ENCODE measurements at regions not wholly inside any gene's neighbourhood (a gene's known extent, or its start where the extent isn't known, plus 50 kb on each side); places are given as distances from the start of the nearest gene placed in this dataset.
"Not testable (repeated sequence)": the region's sequence is repeated elsewhere in the genome, so short reads cannot be mapped to it uniquely, and the experiment has no call there.

- intact Hi-C loops (cut with DNase I; ENCODE audit: low total_unique reads), result no loop called here
- 71 to 72% methylated on average over 4 of the region's 4 CpGs for WGBS, 2 donors
- DNase-seq (ENCODE audit: low spot score in 2 of 2), result no peak
- TF ChIP-seq CTCF (IDR thresholded peaks at IDR 0.05) (no peak), POLR2A (IDR thresholded peaks at IDR 0.05) (no peak)
- no peak overlapping the region for H3K4me3 ChIP-seq (ENCODE audit: low read depth, poor library complexity, severe bottlenecking)
These were observed 542.1 kb downstream of the XYLT1 start for GRCh38 chr16:16928532-16929109.

DNA sequence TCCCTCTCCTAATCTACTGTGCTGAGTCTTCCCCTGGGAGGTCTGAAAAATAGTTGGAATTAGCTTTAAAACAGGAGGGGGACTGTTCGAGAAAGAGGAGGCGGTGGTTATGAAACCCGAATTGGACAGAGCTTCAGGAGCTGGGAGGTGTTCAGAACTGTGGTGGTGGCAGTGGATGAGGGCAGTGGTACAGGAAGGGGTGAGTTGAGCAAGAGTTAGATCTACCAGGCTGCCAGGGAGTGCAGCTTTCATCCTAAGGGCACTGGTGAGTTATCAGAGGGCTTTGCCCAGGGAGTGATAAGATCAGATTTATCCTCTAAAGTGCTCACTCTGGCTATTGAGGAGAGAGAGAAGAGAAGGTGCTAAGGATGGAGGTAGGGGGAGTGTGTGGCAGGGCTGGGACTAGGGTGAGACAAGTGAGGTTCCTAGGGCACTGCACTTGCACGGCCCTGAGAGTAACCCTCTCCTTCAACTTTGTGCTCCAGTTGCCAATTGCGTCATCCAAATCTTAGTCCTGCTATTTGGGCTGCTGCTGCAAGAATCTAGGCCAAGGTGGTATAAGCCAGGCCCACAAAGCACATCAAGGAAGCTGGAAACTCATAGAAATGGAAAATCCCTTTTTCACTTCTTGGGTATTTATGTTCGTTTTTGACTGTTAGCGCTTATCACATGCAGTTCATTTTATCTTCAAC is 540.3 kb downstream of the XYLT1 start:
- intact Hi-C loops (cut with DNase I; ENCODE audit: low total_unique reads), result no loop called here
- H3K4me3 ChIP-seq (ENCODE audit: low read depth, poor library complexity, severe bottlenecking), result no peak overlapping the region
- TF ChIP-seq POLR2A (IDR thresholded peaks at IDR 0.05) (no peak), CTCF (IDR thresholded peaks at IDR 0.05) (no peak)
- WGBS, 2 donors, result 61 to 62% methylated on average over 7 of the region's 7 CpGs
- DNase-seq (ENCODE audit: low spot score in 2 of 2), result no peak

GRCh38 chr16:16933861-16934260 is 536.9 kb downstream of the XYLT1 start:
- intact Hi-C loops (cut with DNase I; ENCODE audit: low total_unique reads), result no loop called here
- DNase-seq (ENCODE audit: low spot score in 2 of 2), result no peak
- H3K4me3 ChIP-seq (ENCODE audit: low read depth, poor library complexity, severe bottlenecking), result no peak overlapping the region
- TF ChIP-seq CTCF (IDR thresholded peaks at IDR 0.05) (no peak), POLR2A (IDR thresholded peaks at IDR 0.05) (no peak)
- WGBS, 2 donors, result 73 to 77% methylated on average over 2 of the region's 2 CpGs

- DNase-seq (ENCODE audit: low spot score in 2 of 2), result no peak
- TF ChIP-seq CTCF (IDR thresholded peaks at IDR 0.05) (no peak), POLR2A (IDR thresholded peaks at IDR 0.05) (no peak)
- intact Hi-C loops (cut with DNase I; ENCODE audit: low total_unique reads), result no loop called here
- no peak overlapping the region for H3K4me3 ChIP-seq (ENCODE audit: low read depth, poor library complexity, severe bottlenecking)
- 91 to 94% methylated on average over 7 of the region's 7 CpGs for WGBS, 2 donors
These were observed 536.1 kb downstream of the XYLT1 start for GRCh38 chr16:16934660-16935059.

GRCh38 chr16:16935909-16936308 is 534.9 kb downstream of the XYLT1 start:
- intact Hi-C loops (cut with DNase I; ENCODE audit: low total_unique reads); H3K4me3 ChIP-seq (ENCODE audit: low read depth, poor library complexity, severe bottlenecking); DNase-seq (ENCODE audit: low spot score in 2 of 2): not testable (repeated sequence)
- 65 to 69% methylated on average over 4 of the region's 4 CpGs for WGBS, 2 donors

GRCh38 chr16:16937576-16937975 is 533.2 kb downstream of the XYLT1 start:
- TF ChIP-seq POLR2A (IDR thresholded peaks at IDR 0.05) (no peak), CTCF (IDR thresholded peaks at IDR 0.05) (no peak)
- WGBS, 2 donors, result 42 to 65% methylated on average over 2 of the region's 2 CpGs
- no peak overlapping the region for H3K4me3 ChIP-seq (ENCODE audit: low read depth, poor library complexity, severe bottlenecking)
- intact Hi-C loops (cut with DNase I; ENCODE audit: low total_unique reads), result no loop called here
- DNase-seq (ENCODE audit: low spot score in 2 of 2), result no peak
